ENCODE measurements at regions not wholly inside any gene's neighbourhood (a gene's known extent, or its start where the extent isn't known, plus 50 kb on each side); places are given as distances from the start of the nearest gene placed in this dataset.
A peak's percentile ranks its signal among the peaks of the same experiment; 100 is the strongest.

DNA sequence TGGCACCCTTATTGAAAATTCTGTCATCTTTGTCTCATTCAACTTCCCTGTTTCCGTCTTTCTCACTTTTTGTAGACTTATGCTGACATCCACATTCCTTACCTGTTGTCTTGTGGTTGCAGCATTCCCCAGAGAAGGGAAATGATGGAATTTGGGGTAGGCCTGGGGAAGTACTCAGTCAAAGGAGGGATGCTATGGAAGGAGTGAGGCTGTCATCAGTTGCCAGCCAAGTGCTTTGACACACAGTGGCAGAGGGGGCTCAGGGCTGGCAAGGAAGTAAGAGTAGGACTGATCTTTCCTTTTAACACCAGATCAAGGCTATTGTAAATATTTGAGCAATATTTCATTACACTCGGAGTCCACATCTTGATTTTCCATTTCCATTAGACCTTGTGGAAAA, 64.4 kb downstream of the RPLP1 start:
- Mint-ChIP-seq H3K36me3 (ENCODE audit: unreplicated experiment) (no peaks in the 10 kb centered on the region), H3K9me3 (ENCODE audit: unreplicated experiment) (peaks cover 1% of the 10 kb centered on the region), H3K27ac (ENCODE audit: unreplicated experiment) (no peak overlapping the region), H3K27me3 (ENCODE audit: unreplicated experiment) (peaks cover 2% of the 10 kb centered on the region), H3K4me1 (ENCODE audit: low read depth, unreplicated experiment) (no peaks in the 10 kb centered on the region), H3K4me3 (ENCODE audit: unreplicated experiment) (no peak overlapping the region)
- no peak for DNase-seq
- TF ChIP-seq, protein P1, sequence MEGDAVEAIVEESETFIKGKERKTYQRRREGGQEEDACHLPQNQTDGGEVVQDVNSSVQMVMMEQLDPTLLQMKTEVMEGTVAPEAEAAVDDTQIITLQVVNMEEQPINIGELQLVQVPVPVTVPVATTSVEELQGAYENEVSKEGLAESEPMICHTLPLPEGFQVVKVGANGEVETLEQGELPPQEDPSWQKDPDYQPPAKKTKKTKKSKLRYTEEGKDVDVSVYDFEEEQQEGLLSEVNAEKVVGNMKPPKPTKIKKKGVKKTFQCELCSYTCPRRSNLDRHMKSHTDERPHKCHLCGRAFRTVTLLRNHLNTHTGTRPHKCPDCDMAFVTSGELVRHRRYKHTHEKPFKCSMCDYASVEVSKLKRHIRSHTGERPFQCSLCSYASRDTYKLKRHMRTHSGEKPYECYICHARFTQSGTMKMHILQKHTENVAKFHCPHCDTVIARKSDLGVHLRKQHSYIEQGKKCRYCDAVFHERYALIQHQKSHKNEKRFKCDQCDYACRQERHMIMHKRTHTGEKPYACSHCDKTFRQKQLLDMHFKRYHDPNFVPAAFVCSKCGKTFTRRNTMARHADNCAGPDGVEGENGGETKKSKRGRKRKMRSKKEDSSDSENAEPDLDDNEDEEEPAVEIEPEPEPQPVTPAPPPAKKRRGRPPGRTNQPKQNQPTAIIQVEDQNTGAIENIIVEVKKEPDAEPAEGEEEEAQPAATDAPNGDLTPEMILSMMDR (IDR thresholded peaks at IDR 0.05; ENCODE audit: partially characterized antibody, unreplicated experiment) = no peak

DNA sequence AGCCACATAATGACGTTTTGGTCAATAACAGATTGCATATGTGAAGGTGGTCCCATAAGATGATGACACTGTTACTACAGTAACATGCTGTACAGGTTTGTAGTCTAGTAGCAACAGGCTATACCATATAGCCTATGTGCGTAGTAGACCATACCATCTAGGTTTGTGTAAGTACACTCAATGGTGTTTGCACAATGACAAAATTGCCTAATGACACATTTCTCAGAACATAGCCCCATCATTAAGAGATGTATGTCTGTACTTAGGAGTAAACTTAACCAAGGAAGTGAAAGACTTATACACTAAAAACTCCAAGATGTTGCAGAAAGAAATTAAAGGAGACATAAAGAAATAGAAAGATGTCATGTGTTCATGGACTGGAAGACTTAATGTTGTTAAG, 66.2 kb downstream of the RPLP1 start:
- Mint-ChIP-seq H3K36me3 (ENCODE audit: unreplicated experiment) (no peaks in the 10 kb centered on the region), H3K9me3 (ENCODE audit: unreplicated experiment) (peaks cover 1% of the 10 kb centered on the region), H3K27ac (ENCODE audit: unreplicated experiment) (no peak overlapping the region), H3K4me3 (ENCODE audit: unreplicated experiment) (no peak overlapping the region), H3K27me3 (ENCODE audit: unreplicated experiment) (peaks cover 2% of the 10 kb centered on the region), H3K4me1 (ENCODE audit: low read depth, unreplicated experiment) (peaks cover 6% of the 10 kb centered on the region)
- DNase-seq = no peak
- TF ChIP-seq, protein P1 (IDR thresholded peaks at IDR 0.05; ENCODE audit: partially characterized antibody, unreplicated experiment) = no peak

DNA sequence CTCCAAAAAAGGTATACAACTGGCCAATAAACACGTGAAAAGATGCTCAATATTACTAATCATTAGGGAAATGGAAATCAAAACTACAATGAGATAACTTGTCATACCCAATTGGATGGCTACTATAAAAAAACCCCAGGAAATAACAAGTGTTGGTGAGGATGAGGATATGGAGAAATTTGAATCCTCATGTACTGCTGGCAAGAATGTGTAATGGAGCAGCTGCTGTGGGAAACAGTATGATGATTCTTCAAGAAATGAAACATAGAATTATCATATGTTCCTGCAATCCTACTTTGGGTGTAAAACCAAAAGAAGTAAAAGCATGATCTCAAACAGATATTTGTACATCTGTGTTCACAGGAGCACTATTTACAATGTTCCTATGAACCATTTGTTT, 67.4 kb downstream of the RPLP1 start:
- TF ChIP-seq, protein P1 (IDR thresholded peaks at IDR 0.05; ENCODE audit: partially characterized antibody, unreplicated experiment) = no peak
- H3K36me3 Mint-ChIP-seq (ENCODE audit: unreplicated experiment) = no peaks in the 10 kb centered on the region
- H3K4me1 Mint-ChIP-seq (ENCODE audit: low read depth, unreplicated experiment) = peaks cover 16% of the 10 kb centered on the region
- peaks cover 1% of the 10 kb centered on the region for H3K9me3 Mint-ChIP-seq (ENCODE audit: unreplicated experiment)
- H3K27me3 Mint-ChIP-seq (ENCODE audit: unreplicated experiment) = no peaks in the 10 kb centered on the region
- DNase-seq = no peak
- H3K27ac Mint-ChIP-seq (ENCODE audit: unreplicated experiment) = no peak overlapping the region
- no peak overlapping the region for H3K4me3 Mint-ChIP-seq (ENCODE audit: unreplicated experiment)

DNA sequence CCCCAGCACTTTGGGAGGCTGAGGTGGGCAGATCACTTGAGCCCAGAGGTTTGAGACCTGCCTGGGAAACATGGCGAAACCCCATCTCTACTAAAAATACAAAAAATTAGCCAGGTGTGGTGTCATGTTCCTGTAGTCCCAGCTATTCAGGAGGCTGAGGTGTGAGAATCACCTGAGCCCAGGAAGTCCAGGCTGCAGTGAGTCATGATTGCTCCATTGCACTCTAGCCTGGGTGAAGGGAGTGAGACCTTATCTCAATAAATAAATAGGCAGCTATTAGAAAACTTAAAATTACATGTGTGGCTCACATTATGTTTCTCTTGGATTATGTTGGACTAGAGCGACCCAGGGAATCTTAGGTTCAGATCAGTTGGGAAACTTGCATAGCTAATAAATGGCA, 69.7 kb downstream of the RPLP1 start:
- no peaks in the 10 kb centered on the region for H3K9me3 Mint-ChIP-seq (ENCODE audit: unreplicated experiment)
- no peaks in the 10 kb centered on the region for H3K27me3 Mint-ChIP-seq (ENCODE audit: unreplicated experiment)
- H3K27ac Mint-ChIP-seq (ENCODE audit: unreplicated experiment) = no peak overlapping the region
- no peak for DNase-seq
- TF ChIP-seq, protein P1 (IDR thresholded peaks at IDR 0.05; ENCODE audit: partially characterized antibody, unreplicated experiment) = no peak
- H3K4me1 Mint-ChIP-seq (ENCODE audit: low read depth, unreplicated experiment) = peaks cover 20% of the 10 kb centered on the region
- H3K36me3 Mint-ChIP-seq (ENCODE audit: unreplicated experiment) = no peaks in the 10 kb centered on the region
- H3K4me3 Mint-ChIP-seq (ENCODE audit: unreplicated experiment) = no peak overlapping the region

DNA sequence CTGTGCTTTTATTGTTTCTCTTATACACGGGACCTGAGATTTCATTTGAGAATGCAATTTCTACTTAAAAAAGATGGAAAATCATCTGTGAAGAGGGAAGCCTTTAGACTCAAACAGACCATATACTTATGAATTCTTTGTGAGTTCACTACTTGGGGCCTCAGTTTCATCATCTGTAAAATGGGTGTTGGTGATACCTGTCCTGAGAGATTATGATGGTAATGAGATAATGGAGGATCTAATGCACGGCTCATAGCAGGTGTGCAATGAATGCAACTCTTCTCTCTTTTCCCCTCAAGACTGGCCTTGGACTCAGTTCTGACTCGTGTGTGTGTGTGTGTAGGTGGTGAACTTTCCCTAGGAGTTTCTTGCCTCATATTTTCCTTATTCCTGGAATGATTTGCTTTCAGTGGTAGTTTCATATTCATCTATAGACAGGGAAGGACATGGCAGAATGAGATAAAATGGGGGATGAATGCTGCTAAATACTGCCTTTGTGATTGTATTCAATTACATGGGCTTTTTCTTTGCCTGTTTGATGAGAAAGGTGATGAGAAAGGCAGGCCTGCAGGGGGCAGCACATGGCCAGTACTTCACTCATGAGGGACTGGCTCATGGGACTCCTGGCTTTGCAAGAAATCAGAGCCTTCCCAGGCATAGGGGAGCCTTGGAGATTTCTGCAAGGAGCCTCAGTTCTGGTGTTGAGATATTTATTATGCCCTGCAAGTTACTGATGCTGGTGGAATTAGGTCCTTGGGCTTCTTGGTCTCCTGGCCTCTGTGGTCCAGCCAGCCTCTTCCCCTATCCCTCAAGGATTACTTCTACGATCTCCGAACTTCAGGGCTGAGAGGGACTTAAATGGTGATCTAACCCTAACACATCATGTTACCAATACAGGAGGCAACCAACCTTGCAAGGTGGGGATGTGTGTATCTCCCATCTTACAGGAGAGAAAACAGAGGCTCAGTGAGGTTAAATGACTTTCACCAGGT, 70.7 kb downstream of the RPLP1 start:
- TF ChIP-seq, protein P1 (IDR thresholded peaks at IDR 0.05; ENCODE audit: partially characterized antibody, unreplicated experiment) = peak; percentile 90
- H3K9me3 Mint-ChIP-seq (ENCODE audit: unreplicated experiment) = no peaks in the 10 kb centered on the region
- no peaks in the 10 kb centered on the region for H3K36me3 Mint-ChIP-seq (ENCODE audit: unreplicated experiment)
- no peak overlapping the region for H3K27ac Mint-ChIP-seq (ENCODE audit: unreplicated experiment)
- H3K27me3 Mint-ChIP-seq (ENCODE audit: unreplicated experiment) = no peaks in the 10 kb centered on the region
- DNase-seq = peak; percentile 93
- H3K4me3 Mint-ChIP-seq (ENCODE audit: unreplicated experiment) = no peak overlapping the region
- H3K4me1 Mint-ChIP-seq (ENCODE audit: low read depth, unreplicated experiment) = peaks cover 20% of the 10 kb centered on the region

Data from glutamatergic neuron (in vitro differentiated cells).